ENCODE measurements at regions not wholly inside any gene's neighbourhood (a gene's known extent, or its start where the extent isn't known, plus 50 kb on each side); places are given as distances from the start of the nearest gene placed in this dataset.

DNA sequence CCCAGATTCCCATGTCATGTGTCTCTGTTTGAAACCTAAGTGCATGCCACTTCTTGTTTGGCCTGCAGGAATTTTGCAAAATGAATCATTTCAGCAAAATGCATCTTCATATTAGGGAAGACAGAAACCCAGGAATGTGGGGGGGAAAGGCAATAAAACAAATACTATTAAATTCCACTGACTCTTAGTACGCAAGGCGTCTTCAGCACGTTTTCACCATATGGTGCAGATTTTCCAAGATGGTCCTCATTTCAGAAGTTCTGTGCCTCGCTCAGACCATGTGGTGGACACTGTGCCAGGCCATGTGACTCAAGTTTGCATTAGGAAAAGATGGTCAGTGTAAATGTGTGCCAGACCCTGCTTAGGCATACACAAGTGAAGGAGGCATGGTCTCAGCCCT, 184.0 kb downstream of the ACTL7B start:
- TF ChIP-seq YY1 (IDR thresholded peaks at IDR 0.05; ENCODE audit: insufficient read depth, insufficient read length) (no peak), ZNF274 (IDR thresholded peaks at IDR 0.05; ENCODE audit: low read depth, low read length) (no peak)

All from NT2/D1 (cell line).